Stimulated activated CD4-positive, alpha-beta T cell treated with anti-CD3 and anti-CD28 coated beads, TNF-alpha, amount 100 ng/mL, for 4 hours (primary cell): ENCODE measurements at regions not wholly inside any gene's neighbourhood (a gene's known extent, or its start where the extent isn't known, plus 50 kb on each side); places are given as distances from the start of the nearest gene placed in this dataset.

Source experiments
- DNase-seq, 3 experiments: peaks; one replicate each; pipeline ENCODE4 v3.0.0-alpha.2; 2020; ENCODE audit warnings: low read depth in 3 of 3

GRCh38 chr12:14252697-14253096 lies 112.8 kb upstream of the ATF7IP start:
- DNase-seq: no peak

- no peak for DNase-seq
Measured at GRCh38 chr12:14253496-14253895, 112.0 kb upstream of the ATF7IP start.

GRCh38 chr12:14254781-14255180 lies 110.7 kb upstream of the ATF7IP start:
- DNase-seq: no peak

GRCh38 chr12:14256121-14256520 lies 109.4 kb upstream of the ATF7IP start:
- DNase-seq: no peak

- peak; percentile 38 to 57 (median 55) for DNase-seq
Measured at GRCh38 chr12:14256555-14257169, 108.8 kb upstream of the ATF7IP start.

GRCh38 chr12:14257303-14257733 lies 108.2 kb upstream of the ATF7IP start:
- DNase-seq: no peak

- peak; percentile 38 to 51 (median 39) for DNase-seq
Measured at GRCh38 chr12:14257734-14258574, 107.5 kb upstream of the ATF7IP start.

GRCh38 chr12:14258575-14258940 lies 106.9 kb upstream of the ATF7IP start:
- DNase-seq: no peak

- no peak for DNase-seq
Measured at GRCh38 chr12:14259481-14260010, 105.9 kb upstream of the ATF7IP start.

GRCh38 chr12:14260011-14260993 lies 105.2 kb upstream of the ATF7IP start:
- DNase-seq: no peak

GRCh38 chr12:14261096-14261495 lies 104.4 kb upstream of the ATF7IP start:
- no peak for DNase-seq

- DNase-seq: no peak
Measured at GRCh38 chr12:14261861-14262260, 103.6 kb upstream of the ATF7IP start.

GRCh38 chr12:14262771-14263511 lies 102.5 kb upstream of the ATF7IP start:
- DNase-seq: no peak

- no peak for DNase-seq
Measured at GRCh38 chr12:14263742-14264141, 101.7 kb upstream of the ATF7IP start.

GRCh38 chr12:14264316-14264715 lies 101.2 kb upstream of the ATF7IP start:
- no peak for DNase-seq

GRCh38 chr12:14264778-14265177 lies 100.7 kb upstream of the ATF7IP start:
- DNase-seq: no peak

GRCh38 chr12:14268120-14268515 lies 97.4 kb upstream of the ATF7IP start:
- no peak for DNase-seq

- DNase-seq: no peak
Measured at GRCh38 chr12:14270392-14270791, 95.1 kb upstream of the ATF7IP start.

GRCh38 chr12:14272956-14273912 lies 92.2 kb upstream of the ATF7IP start:
- DNase-seq: no peak

GRCh38 chr12:14273913-14274311 lies 91.6 kb upstream of the ATF7IP start:
- DNase-seq: no peak
